Erythroblast (primary cell): ENCODE measurements at regions not wholly inside any gene's neighbourhood (a gene's known extent, or its start where the extent isn't known, plus 50 kb on each side); places are given as distances from the start of the nearest gene placed in this dataset.

Experiments
- GATA1 ChIP-seq: IDR thresholded peaks from 2 replicates; pipeline ENCODE4 v1.6.1; 2011; ENCODE audit warnings: low read depth, mild to moderate bottlenecking, control low read depth, low read length, moderate library complexity
- POLR2A ChIP-seq: IDR thresholded peaks from 2 replicates; pipeline ENCODE4 v1.6.1; 2011; ENCODE audit warnings: mild to moderate bottlenecking, low read length

DNA sequence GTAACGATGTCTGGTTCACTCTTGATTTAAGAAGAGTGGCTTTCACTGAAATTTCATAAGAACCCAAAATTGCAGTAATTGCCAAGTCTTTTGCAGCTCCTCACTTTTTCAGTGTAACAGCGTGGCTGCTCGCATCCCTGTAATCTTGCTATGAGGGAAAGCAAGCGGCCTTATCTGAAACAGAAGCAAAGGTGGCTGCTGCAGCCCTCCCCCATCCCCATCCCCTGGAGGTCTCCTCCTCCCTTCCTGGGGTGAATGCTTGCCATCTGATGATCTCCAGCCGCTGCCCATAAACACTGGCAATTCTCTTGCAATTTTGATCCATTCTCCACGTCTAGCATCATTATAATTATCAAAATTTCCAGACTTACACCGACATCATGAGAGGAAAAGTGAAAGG is 182.5 kb upstream of the ASIC2 start:
- TF ChIP-seq POLR2A (no peak), GATA1 (no peak)
